Omental fat pad (tissue), 3 donors: ENCODE measurements at regions not wholly inside any gene's neighbourhood (a gene's known extent, or its start where the extent isn't known, plus 50 kb on each side); places are given as distances from the start of the nearest gene placed in this dataset.

ENCODE experiments used
- ATAC-seq: fragments of 150-250 bp; one replicate; pipeline ENCODE4 v1.9.1; 2016; ENCODE audit warnings: mild to moderate bottlenecking, moderate library complexity; ENCODE audit not compliant: low FRiP score
- DNase-seq: peaks from one replicate; pipeline ENCODE4 v3.0.0-alpha.2; 2019; ENCODE audit warnings: low spot score
- TF ChIP-seq, protein P1 (sequence below), 3 donors: fragments of 450-650 bp; IDR thresholded peaks; one replicate each; pipeline ENCODE4 v1.5.1; 2016 to 2017; ENCODE audit warnings: antibody characterized with exemption in 3 of 3, mild to moderate bottlenecking in 3 of 3, moderate library complexity in 2 of 3

DNA sequence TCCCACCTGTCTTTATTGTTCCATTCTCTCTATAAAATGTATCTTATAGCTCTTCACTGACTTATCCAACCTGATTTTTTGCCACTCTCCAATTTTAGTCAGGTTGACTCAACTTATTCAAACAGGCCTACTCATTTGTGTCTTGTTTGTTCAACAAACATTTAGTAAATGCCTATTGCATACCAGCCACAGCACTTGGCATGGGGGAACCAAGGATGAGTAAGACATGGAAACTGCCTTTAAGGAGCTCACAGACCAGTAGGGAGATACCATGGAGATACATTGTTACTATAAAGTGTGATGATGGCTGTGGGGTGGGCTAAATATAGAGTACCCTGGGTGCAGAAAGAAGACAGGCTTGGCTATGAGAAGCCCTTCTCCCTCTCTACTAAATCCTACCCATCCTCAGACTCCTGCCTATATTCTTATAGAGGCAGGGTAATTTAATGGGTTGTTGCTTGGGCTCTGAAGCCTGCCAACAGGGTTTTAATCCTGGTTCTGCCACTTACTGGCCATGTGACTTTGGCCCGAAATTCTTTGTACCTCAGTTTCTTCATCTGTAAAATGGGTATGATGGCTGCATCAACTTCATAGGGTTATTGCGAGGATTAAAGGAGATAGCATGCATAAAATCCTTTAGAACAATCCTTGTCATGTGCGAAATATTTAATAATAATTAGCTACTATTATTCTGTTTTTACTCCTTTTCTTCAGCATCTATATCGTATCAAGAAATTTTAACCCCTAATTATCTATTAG is 348.5 kb upstream of the UMPS start:
- ATAC-seq (no peak), DNase-seq (no peak)
- TF ChIP-seq, protein P1, sequence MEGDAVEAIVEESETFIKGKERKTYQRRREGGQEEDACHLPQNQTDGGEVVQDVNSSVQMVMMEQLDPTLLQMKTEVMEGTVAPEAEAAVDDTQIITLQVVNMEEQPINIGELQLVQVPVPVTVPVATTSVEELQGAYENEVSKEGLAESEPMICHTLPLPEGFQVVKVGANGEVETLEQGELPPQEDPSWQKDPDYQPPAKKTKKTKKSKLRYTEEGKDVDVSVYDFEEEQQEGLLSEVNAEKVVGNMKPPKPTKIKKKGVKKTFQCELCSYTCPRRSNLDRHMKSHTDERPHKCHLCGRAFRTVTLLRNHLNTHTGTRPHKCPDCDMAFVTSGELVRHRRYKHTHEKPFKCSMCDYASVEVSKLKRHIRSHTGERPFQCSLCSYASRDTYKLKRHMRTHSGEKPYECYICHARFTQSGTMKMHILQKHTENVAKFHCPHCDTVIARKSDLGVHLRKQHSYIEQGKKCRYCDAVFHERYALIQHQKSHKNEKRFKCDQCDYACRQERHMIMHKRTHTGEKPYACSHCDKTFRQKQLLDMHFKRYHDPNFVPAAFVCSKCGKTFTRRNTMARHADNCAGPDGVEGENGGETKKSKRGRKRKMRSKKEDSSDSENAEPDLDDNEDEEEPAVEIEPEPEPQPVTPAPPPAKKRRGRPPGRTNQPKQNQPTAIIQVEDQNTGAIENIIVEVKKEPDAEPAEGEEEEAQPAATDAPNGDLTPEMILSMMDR (IDR thresholded peaks at IDR 0.05): no peak

DNA sequence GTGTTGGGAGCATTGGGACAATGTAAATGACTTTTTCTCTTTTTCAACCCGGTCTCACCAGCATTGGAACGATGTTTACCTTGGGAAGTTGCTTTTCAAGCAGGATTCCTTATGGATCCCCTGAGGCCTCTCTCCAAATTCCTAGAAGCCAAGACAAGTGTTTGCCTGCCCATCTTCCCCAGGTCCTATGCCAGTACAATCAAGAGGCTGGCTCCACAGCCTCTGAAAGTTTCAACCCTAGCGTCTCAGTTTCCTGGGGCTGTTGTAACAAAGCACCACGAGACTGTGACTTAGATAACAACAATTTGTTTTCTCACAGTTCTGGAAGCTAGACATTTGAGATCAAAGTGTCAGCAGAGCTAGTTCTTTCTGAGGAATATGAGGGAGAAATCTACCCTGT is 347.2 kb upstream of the UMPS start:
- no peak for ATAC-seq
- TF ChIP-seq, protein P1 (IDR thresholded peaks at IDR 0.05): no peak
- no peak for DNase-seq

DNA sequence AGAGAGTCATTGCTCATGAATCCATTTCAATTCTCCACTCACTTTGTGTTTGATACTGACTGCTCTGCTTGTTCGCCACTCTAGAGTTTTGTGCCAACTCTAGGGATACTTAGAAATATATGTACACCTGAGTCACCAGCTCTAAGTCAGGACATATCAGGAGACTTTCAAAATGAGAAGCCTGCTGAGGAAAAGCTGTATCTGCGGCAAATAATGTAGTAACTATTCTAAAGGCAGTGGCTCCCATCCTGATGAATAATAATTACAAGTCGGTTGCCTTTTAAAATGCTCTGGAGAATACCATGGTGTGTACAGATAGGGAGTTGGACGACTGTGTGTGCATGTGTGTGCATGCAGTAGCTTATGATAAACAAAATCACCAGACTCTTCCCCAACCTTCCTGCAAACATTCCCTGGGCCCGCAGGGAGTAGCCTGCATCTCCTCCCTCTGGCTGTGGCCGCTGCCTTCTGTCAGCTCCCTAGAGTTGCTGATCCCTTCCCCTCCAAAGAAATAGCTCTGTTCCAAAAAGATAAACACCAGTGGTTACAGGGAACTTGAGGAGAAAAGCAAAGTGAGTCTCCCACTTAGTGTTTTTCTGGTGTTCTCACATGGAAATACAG is 346.3 kb upstream of the UMPS start:
- ATAC-seq (peak; percentile 30), DNase-seq (no peak)
- TF ChIP-seq, protein P1 (IDR thresholded peaks at IDR 0.05): no peak

DNA sequence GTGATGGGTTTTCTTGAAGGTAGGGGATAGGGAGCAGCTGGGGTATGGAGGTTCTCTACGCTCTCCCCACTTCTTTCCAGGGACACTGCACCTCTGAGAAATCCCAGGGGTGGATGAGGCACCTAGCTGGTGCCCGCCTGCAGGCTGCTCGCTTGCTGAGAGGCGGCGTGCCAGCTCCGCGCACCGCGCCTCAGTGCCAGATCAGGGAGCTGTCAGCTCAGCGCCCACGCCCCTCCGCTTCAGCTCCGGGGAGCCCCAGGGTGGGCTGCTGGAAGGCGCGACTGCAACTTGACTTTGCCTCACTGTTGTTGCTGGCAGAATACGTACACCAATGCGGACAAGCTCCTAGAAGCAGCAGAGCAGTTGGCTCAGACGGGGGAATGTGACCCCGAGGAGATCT is 345.7 kb upstream of the UMPS start:
- peak; percentile 75 for ATAC-seq
- DNase-seq: no peak
- TF ChIP-seq, protein P1 (IDR thresholded peaks at IDR 0.05): no peak

DNA sequence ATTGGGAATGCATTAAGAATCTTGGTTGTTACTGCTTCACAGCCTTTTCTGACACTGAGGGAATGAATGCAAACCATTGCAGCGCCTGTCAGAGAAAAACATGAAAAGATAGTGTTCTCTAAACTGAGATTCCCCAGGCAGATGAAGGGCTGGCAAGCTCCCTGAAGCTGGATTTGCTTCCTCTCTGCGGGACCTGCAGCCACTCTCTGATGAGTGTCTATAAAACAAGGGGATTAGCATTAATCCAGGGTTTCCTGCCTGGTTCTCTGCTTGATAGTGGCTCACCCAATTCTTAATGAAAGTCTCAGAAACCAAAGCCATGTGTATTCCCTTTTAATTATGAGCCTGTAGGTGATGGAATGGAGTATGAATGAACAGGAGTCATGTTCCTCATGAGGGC is 344.3 kb upstream of the UMPS start:
- ATAC-seq (no peak), DNase-seq (no peak)
- TF ChIP-seq, protein P1 (IDR thresholded peaks at IDR 0.05): no peak

DNA sequence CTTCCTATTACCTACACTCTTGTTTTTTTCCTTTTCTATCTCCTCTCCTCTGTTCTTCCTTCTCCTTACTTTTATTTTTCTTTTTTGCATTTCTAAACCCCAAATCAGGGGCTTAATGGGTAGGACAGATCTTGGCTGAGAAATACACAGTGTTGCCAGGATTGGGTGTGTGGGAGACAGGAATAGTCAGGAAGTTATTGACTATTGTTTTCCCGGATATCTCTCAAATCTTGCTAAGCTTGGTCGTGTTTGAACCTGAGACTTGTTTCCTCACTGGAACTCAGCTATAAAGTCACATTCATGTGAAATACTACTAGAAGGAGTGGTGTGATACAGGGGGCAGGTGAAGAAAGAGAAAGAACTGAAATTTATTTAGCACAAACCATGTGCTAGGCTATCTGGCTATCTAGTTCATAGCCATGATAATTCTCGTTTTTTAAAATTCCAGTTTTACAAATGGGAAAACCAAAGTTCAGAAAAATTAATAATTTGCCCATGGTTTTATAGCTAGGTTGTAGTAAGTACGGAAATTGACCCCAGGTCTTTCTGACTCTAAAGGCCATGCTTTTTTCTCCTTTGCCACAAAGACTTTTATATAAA is 343.2 kb upstream of the UMPS start:
- ATAC-seq (no peak), DNase-seq (no peak)
- TF ChIP-seq, protein P1 (IDR thresholded peaks at IDR 0.05): no peak
